Karpas-422 (cell line): ENCODE measurements at regions not wholly inside any gene's neighbourhood (a gene's known extent, or its start where the extent isn't known, plus 50 kb on each side); places are given as distances from the start of the nearest gene placed in this dataset.

ENCODE experiments used
- DNase-seq: peaks from one replicate; pipeline ENCODE4 v3.0.0-alpha.2; 2015
- H2AFZ ChIP-seq: fragments of 200-600 bp; sonication (generic); 2 replicates; pipeline ENCODE4 v1.6.1; 2014; ENCODE audit warnings: antibody characterized with exemption, low read length, mixed read lengths
- H3K27ac ChIP-seq: fragments of 200-600 bp; sonication (generic); 2 replicates; pipeline ENCODE4 v1.5.1; 2014; ENCODE audit warnings: mild to moderate bottlenecking, low read length, moderate library complexity
- H3K27me3 ChIP-seq: fragments of 200-600 bp; sonication (generic); 2 replicates; pipeline ENCODE4 v1.6.1; 2014; ENCODE audit warnings: low read length, mixed read lengths
- H3K36me3 ChIP-seq: fragments of 200-600 bp; sonication (generic); 2 replicates; pipeline ENCODE4 v1.6.1; 2014; ENCODE audit warnings: low read length, mixed read lengths; ENCODE audit not compliant: insufficient read depth
- H3K4me1 ChIP-seq: fragments of 200-600 bp; sonication (generic); 2 replicates; pipeline ENCODE4 v1.6.1; 2014; ENCODE audit warnings: mild to moderate bottlenecking, low read length, mixed read lengths
- H3K4me2 ChIP-seq: fragments of 200-600 bp; sonication (generic); 2 replicates; pipeline ENCODE4 v1.6.1; 2014; ENCODE audit warnings: low read length, low read depth, mild to moderate bottlenecking; ENCODE audit not compliant: poor library complexity, severe bottlenecking
- H3K4me3 ChIP-seq: fragments of 200-600 bp; sonication (generic); 2 replicates; pipeline ENCODE4 v1.5.1; 2014; ENCODE audit warnings: mild to moderate bottlenecking, antibody characterized with exemption, low read length, mixed read lengths
- H3K79me2 ChIP-seq: fragments of 200-600 bp; sonication (generic); 2 replicates; pipeline ENCODE4 v1.6.1; 2014; ENCODE audit warnings: mild to moderate bottlenecking, low read length, mixed read lengths
- H3K9ac ChIP-seq: fragments of 200-600 bp; sonication (generic); 2 replicates; pipeline ENCODE4 v1.6.0; 2014; ENCODE audit warnings: low read length
- H3K9me2 ChIP-seq: fragments of 200-600 bp; sonication (generic), shearing (Covaris generic); replicated peaks from 2 replicates; pipeline ENCODE4 v1.6.0; 2014; ENCODE audit warnings: mild to moderate bottlenecking, low read length, moderate library complexity; ENCODE audit not compliant: insufficient read depth
- H3K9me3 ChIP-seq: fragments of 300-700, 200-600 bp; sonication (generic); 2 replicates; pipeline ENCODE4 v1.6.1; 2014; ENCODE audit warnings: low read length, mixed read lengths
- H4K20me1 ChIP-seq: fragments of 200-600 bp; sonication (generic); 2 replicates; pipeline ENCODE4 v1.6.1; 2014; ENCODE audit warnings: mild to moderate bottlenecking, antibody characterized with exemption, low read length, low read depth; ENCODE audit not compliant: insufficient read depth

GRCh38 chr2:139293992-139294548 lies 513.9 kb upstream of the NXPH2 start:
- Histone ChIP-seq H3K4me3 (no peak overlapping the region), H4K20me1 (no peaks in the 10 kb centered on the region), H3K9me3 (no peaks in the 10 kb centered on the region; the same call in 1 of the 2 replicates), H3K9me2 (no peaks in the 10 kb centered on the region), H3K4me2 (no peak overlapping the region), H3K27ac (no peak overlapping the region), H3K36me3 (no peaks in the 10 kb centered on the region), H3K27me3 (no peaks in the 10 kb centered on the region), H3K79me2 (no peaks in the 10 kb centered on the region), H2AFZ (no peak overlapping the region), H3K4me1 (no peaks in the 10 kb centered on the region), H3K9ac (no peak overlapping the region)
- DNase-seq: no peak

- Histone ChIP-seq H3K36me3 (no peaks in the 10 kb centered on the region), H3K4me1 (no peaks in the 10 kb centered on the region), H3K4me2 (no peak overlapping the region), H3K27me3 (no peaks in the 10 kb centered on the region), H3K9ac (no peak overlapping the region), H3K4me3 (no peak overlapping the region), H3K27ac (no peak overlapping the region), H3K9me3 (peaks cover 29% of the 10 kb centered on the region), H3K79me2 (no peaks in the 10 kb centered on the region), H4K20me1 (no peaks in the 10 kb centered on the region), H3K9me2 (no peaks in the 10 kb centered on the region), H2AFZ (no peak overlapping the region)
- DNase-seq: no peak
Observed at GRCh38 chr2:139281124-139281523, 500.9 kb upstream of the NXPH2 start.

GRCh38 chr2:139271879-139272278 lies 491.7 kb upstream of the NXPH2 start:
- Histone ChIP-seq H3K27me3 (no peaks in the 10 kb centered on the region), H3K9me2 (no peaks in the 10 kb centered on the region), H3K9ac (no peak overlapping the region), H2AFZ (no peak overlapping the region), H3K4me3 (no peak overlapping the region), H4K20me1 (no peaks in the 10 kb centered on the region), H3K36me3 (no peaks in the 10 kb centered on the region), H3K4me2 (no peak overlapping the region), H3K4me1 (no peaks in the 10 kb centered on the region), H3K27ac (no peak overlapping the region), H3K79me2 (no peaks in the 10 kb centered on the region), H3K9me3 (peaks cover 12% of the 10 kb centered on the region; the same call in 1 of the 2 replicates)
- no peak for DNase-seq

GRCh38 chr2:139271149-139271548 lies 491.0 kb upstream of the NXPH2 start:
- Histone ChIP-seq H3K36me3 (no peaks in the 10 kb centered on the region), H3K79me2 (no peaks in the 10 kb centered on the region), H2AFZ (no peak overlapping the region), H3K9ac (no peak overlapping the region), H4K20me1 (no peaks in the 10 kb centered on the region), H3K4me1 (no peaks in the 10 kb centered on the region), H3K27ac (no peak overlapping the region), H3K27me3 (no peaks in the 10 kb centered on the region), H3K9me2 (no peaks in the 10 kb centered on the region), H3K4me3 (no peak overlapping the region), H3K9me3 (peaks cover 12% of the 10 kb centered on the region; the same call in 1 of the 2 replicates), H3K4me2 (no peak overlapping the region)
- DNase-seq: no peak

DNA sequence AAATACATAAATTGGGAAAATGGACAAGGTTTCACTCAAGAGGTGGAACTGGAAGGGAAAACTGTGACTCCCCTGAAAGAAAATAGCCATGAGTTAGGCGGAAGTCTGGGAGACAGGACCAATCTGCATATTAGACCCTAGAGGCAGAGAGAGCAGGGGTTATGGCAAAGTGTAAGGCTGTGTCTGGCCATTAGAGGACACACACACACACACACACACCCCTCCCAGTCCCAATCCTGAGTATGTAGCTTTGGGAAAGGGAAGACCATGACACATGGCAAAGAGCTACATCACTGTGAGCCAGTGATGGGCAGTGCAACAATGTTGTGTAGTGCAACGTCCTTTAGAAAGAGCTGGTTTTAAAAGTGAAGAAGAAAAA lies 479.9 kb upstream of the NXPH2 start:
- DNase-seq: no peak
- no peaks in the 10 kb centered on the region for H3K9me2 ChIP-seq
- peaks cover 18% of the 10 kb centered on the region for H3K9me3 ChIP-seq
- no peak overlapping the region for H3K4me2 ChIP-seq
- no peak overlapping the region for H3K4me3 ChIP-seq
- H3K79me2 ChIP-seq: no peaks in the 10 kb centered on the region
- H3K27ac ChIP-seq: no peak overlapping the region
- H3K9ac ChIP-seq: no peak overlapping the region
- H2AFZ ChIP-seq: no peak overlapping the region
- H4K20me1 ChIP-seq: no peaks in the 10 kb centered on the region
- H3K4me1 ChIP-seq: no peaks in the 10 kb centered on the region
- H3K27me3 ChIP-seq: no peaks in the 10 kb centered on the region
- H3K36me3 ChIP-seq: no peaks in the 10 kb centered on the region

DNA sequence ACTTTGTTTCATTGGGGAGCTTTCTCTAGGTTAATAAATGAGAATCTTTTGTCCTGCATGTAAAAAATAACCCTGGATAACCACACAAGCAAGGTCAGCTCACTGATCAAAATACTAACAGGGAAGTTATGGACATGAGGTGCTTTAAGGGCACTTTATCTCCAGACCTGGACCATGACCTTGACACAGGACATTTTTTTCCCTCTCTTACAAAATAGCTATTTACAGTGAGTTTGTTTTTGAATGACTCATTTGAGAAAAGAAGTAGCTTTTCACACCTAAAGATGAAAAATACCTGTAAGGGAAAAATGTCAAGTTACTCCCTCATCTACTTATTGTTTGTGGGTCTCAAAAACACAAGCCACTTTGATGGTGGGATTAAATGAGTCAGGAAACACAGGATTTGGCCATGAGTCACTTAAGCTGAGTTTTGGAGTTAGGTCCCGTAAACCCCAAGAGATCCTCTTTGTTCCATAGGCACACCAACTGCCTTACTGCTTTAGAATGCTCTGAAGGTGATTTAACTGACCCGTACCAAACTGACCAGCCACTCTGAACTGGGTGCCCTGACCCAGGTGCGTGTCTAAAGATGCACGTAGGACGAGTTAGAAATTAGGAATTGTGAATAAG lies 479.3 kb upstream of the NXPH2 start:
- H3K9me3 ChIP-seq: peaks cover 18% of the 10 kb centered on the region
- H3K27me3 ChIP-seq: no peaks in the 10 kb centered on the region
- H4K20me1 ChIP-seq: no peaks in the 10 kb centered on the region
- no peak overlapping the region for H3K27ac ChIP-seq
- H3K9me2 ChIP-seq: no peaks in the 10 kb centered on the region
- H2AFZ ChIP-seq: no peak overlapping the region
- H3K4me1 ChIP-seq: no peaks in the 10 kb centered on the region
- H3K9ac ChIP-seq: no peak overlapping the region
- H3K79me2 ChIP-seq: no peaks in the 10 kb centered on the region
- H3K36me3 ChIP-seq: no peaks in the 10 kb centered on the region
- DNase-seq: no peak
- no peak overlapping the region for H3K4me3 ChIP-seq
- H3K4me2 ChIP-seq: no peak overlapping the region

GRCh38 chr2:139241286-139241685 lies 461.1 kb upstream of the NXPH2 start:
- no peak for DNase-seq
- Histone ChIP-seq H3K4me2 (no peak overlapping the region), H3K27me3 (no peaks in the 10 kb centered on the region), H3K4me1 (no peaks in the 10 kb centered on the region), H3K9me3 (peaks cover 21% of the 10 kb centered on the region), H3K4me3 (no peak overlapping the region), H3K36me3 (no peaks in the 10 kb centered on the region), H2AFZ (no peak overlapping the region), H3K27ac (no peak overlapping the region), H4K20me1 (no peaks in the 10 kb centered on the region), H3K9ac (no peak overlapping the region), H3K79me2 (no peaks in the 10 kb centered on the region), H3K9me2 (no peaks in the 10 kb centered on the region; the same call in 1 of the 2 replicates)

DNA sequence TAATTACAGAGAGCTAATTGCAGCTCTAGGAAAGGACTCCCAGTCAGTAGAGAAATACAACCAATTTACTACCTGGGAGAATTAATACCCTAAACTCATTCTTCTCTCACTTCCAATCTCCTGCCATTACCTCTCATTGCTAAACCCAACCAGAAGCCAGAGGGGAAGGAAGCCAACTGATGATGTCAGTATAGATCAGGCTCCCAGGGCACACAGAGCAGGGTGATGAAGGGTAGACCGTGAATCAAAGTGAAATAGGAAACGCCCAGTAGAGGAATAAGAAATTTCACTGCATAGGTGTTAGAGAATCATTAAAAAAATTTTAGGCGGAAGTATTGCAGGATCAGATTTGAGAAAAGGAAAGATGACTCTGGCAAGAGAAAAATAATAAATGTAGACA lies 456.8 kb upstream of the NXPH2 start:
- H3K4me2 ChIP-seq: no peak overlapping the region
- no peak overlapping the region for H3K9ac ChIP-seq
- H3K27me3 ChIP-seq: no peaks in the 10 kb centered on the region
- peaks cover 28% of the 10 kb centered on the region for H3K9me3 ChIP-seq
- H4K20me1 ChIP-seq: no peaks in the 10 kb centered on the region
- no peaks in the 10 kb centered on the region for H3K79me2 ChIP-seq
- H3K4me1 ChIP-seq: no peaks in the 10 kb centered on the region
- H3K36me3 ChIP-seq: no peaks in the 10 kb centered on the region
- no peak overlapping the region for H3K4me3 ChIP-seq
- H3K27ac ChIP-seq: no peak overlapping the region
- no peak overlapping the region for H2AFZ ChIP-seq
- DNase-seq: no peak
- H3K9me2 ChIP-seq: no peaks in the 10 kb centered on the region
